Hematopoietic multipotent progenitor cell treated with erythropoietin and hydrocortisone succinate and interleukin-3 and kit ligand, for 8 days (in vitro differentiated cells): ENCODE measurements at regions not wholly inside any gene's neighbourhood (a gene's known extent, or its start where the extent isn't known, plus 50 kb on each side); places are given as distances from the start of the nearest gene placed in this dataset.
A peak's percentile ranks its signal among the peaks of the same experiment; 100 is the strongest.

Experiments used
- DNase-seq: peaks from one replicate; pipeline ENCODE4 v3.0.0-alpha.2; 2015

DNA sequence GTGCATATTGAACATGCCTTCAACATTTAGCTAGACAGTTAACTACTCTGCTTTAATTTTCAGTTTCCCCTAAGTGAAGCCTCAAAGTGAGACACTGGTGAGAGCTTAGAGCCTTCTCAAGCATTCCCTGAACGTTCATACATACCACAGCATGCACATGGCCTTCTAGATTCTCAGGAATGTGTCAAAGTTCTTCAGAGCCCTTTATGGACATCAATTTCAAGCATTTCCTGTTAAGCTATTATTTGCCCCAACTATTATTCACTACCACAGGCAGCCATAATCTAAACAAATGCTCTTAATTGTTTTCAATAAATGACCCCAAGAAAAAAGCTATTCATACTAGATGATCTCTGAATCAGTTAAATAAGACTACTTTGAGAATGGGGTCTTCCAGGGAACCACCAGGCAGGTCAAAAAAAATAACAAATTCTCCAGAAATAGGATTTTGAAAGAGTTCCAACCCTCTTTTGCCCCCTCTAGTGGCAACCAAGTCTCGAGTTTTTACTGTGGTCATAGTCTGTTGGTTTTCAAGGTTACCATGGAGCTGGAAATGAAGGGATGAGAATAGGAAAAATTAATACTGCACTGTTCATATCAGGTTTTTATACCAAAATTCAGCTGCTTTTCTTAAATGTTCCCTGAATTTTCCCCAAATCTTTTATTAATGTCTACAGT, 235.4 kb downstream of the RAB28 start:
- DNase-seq, result peak; percentile 1

DNA sequence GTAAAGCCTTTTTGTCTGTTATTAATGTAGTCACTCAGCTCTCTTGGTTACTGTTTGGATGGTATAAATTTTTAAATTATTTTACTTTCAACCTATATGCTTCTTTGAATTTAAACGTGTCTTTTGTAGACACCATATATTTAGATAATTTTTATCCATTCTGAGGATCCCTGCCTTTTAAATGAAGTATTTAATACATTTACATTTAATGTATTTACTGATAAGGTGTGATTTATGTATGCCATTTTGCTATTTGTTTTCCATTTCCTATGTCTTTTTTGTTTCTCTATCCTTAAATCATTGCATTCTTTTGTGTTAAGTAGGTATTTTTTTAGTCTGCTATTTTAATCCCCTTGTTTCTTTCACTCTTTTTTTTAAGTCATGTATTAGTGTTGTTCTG, 238.0 kb downstream of the RAB28 start:
- DNase-seq, result no peak

DNA sequence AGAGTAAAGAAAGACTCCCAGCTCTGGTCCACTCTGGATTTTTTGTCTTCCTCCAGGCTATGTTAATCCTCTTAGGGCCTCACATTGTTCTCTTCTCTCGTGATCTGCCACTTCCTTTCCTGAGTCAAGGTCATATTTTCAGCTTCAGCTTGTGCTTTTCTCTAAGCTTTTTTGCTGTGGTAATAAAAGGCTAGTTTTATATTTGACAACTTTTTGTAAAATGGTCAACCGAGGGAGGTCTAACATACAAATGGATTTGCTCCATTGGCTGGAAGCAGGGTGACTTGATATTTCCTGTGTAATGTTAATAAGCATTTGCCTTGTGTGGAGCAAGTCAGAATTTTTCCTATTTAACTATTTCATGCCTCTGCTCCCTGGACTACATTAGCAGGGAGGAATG, 239.7 kb downstream of the RAB28 start:
- no peak for DNase-seq

DNA sequence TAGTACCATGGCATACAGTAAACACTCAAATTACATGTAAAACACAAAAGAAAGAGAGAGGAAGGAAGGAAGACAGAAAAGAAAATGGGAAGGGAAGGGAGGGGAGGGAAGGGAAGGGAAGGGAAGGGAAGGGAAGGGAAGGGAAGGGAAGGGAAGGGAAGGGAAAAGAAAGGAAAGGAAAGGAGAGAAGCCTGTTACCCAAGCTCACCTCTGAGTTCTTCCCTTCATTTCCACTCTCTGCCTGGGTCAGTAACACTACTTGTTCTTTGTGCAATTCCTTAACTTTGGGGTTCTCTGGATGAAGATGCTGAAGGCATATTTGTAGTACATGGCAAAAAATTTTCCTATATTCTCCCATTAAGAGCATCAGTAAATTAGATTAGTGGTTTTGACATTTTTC, 241.0 kb downstream of the RAB28 start:
- no peak for DNase-seq

DNA sequence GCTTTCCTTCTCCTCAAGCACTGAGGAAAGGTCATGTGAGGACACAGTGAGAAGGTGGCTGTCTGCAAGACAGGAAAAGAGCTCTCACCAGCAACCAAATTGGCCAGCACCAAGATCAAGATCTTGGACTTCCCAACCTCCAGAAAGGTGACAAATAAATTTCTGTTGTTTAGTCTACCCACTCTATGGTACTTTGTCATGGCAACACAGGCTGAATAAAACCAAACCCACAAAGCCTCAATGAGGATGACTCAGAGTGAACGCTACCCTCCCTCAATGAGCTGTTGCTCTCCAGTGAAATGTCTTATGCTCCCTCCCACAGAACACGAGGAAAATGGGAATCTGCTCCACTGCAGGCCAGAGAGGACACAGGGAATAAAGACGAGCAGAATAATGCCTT, 244.1 kb downstream of the RAB28 start:
- DNase-seq, result no peak

DNA sequence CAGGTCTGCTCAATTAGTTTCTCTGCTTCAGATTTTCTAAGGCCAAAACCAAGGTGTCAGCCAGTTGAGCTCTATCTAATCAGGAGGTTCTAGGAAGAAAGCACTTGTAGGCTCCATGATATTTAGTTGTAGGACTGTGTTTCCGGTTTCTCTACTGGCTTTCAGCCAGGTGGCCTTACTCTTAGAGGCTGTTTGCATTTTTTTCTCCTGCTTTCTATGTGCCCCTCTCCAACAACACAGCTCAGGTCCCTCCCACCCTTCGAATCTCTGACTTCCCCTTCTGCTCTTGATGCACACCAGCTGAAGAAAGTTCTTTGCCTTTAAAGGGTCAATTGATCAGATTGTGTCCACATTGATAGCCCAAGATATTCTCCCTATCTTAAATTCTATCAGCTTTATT, 245.2 kb downstream of the RAB28 start:
- no peak for DNase-seq

DNA sequence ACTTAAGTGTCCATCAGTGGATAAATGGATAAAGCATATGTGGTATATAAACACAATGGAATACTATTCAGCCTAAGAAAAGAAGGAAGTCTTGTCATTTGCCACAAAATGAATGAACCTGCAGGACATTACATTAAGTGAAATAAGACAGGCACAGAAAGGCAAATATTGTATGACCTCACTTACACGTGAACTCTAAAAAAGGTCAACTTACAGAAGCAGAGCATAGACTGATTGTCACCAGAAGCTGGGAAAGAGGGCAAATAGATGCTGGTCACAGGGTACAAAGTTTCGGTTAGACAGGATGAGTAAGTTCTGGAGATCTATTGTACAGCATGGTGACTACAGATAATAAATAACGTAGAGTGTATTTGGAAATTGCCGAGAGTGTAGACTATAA, 247.7 kb downstream of the RAB28 start:
- no peak for DNase-seq

DNA sequence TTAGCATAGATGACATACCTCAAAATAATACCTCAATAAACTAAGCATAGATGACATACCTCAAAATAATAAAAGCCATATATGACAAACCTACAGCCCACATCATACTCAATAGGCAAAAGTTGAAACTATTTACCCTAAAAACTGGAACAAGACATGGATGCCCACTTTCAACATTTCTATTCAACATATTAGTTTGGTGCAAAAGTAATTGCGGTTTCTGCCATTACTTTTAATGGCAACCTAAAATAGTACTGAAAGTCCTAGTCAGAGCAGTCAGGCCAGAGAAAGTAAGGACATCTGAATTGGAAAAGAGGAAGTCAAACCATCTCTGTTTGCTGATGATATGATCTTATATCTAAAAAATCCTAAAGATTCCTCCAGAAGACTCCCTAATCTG, 250.4 kb downstream of the RAB28 start:
- no peak for DNase-seq

DNA sequence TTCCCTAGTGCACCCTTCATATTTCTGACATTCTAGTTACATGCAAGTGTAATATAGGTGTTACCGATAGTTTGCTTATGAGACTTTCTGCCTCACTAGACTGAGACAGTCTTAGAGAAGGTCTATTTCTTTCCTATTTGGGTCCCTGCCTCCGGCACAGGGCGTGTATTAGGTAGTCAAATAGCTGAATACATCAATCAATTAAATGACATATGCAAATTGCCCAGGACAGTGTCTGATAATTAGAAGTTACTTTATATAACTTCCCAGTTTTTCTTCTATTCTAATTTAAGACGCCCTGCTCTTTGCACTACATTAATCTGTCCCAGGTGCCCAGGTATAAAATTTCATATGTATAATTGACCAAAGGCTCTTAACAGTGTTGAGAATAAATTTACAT, 264.2 kb downstream of the RAB28 start:
- no peak for DNase-seq

DNA sequence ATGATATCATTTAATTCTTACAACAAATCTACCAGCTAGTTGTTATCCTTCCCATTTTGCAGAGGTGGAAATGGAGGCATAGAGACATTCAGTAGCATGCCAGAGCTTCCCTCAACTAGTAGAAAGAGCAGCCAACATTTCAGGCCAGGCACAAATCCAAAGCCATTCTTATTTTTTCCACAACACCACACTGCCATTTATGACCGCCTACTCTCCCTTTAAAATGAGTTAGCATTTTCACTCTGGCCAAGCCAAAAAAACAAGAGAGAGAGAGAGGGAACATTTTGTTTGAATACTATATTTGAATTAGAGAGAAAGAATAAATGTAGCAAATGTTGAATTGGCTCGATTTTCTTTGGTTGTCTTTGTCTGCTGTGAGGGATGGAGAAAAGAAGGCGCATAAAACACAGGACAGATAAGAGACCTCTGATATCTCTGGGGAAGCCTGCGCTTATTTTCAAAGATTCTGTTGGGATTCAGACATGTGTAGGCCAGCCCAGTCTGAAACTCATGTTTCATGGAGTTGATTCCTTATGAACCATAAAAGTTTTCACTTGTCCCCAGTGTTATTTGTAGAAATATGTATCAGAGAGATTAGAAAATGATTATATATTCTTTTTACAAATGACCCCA, 265.7 kb downstream of the RAB28 start:
- no peak for DNase-seq

DNA sequence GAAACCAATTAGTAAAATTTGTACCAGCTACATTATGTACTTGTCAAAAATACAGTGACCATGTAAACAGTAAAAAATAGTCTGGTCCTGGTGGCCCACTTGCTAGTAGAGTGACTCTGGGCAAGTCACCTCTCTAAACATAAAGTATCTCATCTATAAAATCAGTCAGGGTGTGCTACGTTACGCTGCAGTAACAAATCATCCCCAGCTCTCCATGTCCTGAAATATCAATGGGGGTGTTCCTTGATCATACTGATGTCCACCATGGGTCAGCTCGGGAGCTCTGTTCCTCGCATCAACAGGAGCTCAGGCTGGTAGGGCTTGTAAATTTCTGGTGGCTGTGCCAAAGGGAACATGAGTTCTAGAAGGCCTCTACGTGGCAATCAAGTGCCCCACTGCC, 268.6 kb downstream of the RAB28 start:
- no peak for DNase-seq

DNA sequence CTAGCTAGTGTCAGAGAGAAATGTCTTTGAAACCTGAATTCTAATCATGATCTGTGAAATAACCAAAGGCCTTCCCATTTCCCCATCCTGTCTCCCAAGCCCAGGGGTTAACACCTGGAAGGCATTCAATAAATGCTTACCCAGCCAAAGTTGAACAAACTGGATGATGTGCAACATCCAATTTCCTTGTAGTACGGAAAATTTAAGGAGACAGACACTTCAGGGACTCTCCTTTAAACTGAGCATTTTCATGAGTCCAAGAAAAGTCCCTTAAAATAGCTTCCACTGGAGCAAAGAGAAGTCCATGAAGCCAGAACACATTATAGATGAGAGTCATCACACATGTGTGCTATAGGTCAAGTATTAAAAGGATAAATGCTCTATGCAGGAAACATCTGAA, 271.2 kb downstream of the RAB28 start:
- DNase-seq, result no peak

DNA sequence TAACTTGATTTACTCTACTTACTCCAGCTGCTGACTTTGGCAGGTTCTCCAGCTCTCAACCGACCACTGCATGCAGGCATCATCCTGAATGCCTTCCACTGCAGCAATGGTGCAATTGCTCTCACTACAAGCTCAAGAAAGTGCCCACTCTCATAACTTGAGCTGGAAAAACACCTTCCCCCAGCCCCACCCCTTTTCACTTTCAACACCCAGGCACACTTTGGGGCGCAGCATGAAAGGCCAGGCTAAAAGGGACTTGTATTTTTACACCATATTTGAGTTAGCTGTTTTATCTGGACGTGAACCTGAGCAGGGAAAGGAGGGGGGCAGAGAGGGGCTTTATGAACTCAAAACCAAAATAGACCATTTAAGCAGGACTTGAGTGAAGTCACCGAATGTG, 274.5 kb downstream of the RAB28 start:
- DNase-seq, result no peak

DNA sequence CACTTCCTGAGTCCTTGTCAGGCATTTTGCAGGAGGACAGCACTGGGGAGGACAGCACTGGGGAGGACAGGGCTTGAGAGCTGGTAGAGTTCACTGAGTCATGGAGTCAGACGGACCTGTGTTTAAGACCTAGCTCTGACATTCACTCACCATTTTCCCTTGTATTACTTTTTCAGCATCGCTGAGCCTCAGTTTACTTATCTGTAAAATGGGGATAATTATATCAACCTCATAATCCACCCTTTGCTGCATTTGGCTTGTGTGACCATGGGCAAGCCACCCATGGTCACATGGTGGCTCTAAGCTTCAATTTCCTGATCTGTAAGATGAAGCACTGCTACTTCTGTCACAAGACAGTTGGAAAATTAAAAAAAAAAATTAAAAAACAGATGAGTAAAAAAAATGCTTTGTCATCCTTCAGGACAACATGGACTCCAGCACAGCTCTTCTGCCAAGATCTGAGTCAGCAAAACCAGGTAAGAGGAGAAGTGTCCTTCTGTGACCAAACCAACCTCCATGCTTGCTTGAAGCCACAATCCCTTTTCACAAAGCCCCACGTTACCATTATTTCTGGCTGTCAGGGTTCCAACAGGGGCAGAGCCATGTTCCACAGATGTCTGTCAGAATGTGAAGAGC, 275.5 kb downstream of the RAB28 start:
- DNase-seq, result no peak

DNA sequence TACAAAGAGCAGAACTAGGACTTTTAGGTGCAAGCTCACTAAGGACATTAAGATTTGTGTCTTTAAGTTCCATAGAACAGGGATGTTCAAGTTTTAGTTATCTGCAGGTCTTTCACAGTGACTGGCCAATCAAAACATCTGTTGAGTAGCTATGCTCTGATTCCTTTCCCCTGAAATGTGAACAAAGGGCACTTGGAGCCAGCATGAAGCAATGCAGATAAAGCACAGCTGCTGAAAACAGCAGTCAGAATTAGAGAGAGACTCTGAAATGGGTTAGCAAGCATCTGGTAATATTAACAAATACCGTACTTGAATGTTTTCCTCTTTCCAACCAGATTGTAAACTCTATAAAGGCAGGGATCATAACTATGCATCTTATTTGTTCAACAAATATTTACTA, 276.9 kb downstream of the RAB28 start:
- no peak for DNase-seq

DNA sequence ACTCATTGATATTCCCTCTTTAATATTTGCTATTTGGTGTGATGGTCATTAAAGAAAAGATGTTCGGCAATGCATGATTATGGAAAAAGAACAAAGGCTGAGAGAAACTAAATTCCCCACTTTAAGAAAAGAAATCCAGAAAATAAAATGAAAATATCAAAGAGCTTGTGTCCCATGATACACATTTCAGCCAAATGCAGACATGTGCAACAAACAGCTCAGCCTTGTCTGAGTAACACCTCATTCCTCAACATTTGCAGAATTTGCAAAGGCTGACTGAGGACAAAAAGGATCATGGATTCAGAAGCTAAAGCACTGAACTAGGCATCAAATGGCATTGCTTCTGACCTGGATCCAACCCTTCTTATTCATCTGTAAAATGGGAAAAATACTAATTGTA, 281.0 kb downstream of the RAB28 start:
- no peak for DNase-seq

DNA sequence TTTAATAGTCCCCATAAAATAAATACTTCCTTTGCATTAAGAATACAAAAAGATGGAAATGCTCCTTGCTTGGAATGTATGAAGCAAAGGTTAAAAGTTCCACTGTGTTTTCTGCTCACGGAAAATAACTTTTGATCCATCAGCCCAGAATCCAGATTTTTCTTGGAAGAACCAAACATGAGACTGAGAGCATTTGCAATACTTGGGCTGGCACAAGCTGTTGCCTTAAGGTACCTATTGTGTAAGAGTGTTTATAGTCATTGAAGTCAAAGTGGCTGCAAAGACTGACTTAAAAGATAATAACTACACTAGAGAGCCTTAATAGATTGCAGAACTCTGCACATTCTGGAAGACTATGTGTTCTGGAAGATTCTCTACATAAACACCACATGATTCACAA, 281.4 kb downstream of the RAB28 start:
- no peak for DNase-seq

DNA sequence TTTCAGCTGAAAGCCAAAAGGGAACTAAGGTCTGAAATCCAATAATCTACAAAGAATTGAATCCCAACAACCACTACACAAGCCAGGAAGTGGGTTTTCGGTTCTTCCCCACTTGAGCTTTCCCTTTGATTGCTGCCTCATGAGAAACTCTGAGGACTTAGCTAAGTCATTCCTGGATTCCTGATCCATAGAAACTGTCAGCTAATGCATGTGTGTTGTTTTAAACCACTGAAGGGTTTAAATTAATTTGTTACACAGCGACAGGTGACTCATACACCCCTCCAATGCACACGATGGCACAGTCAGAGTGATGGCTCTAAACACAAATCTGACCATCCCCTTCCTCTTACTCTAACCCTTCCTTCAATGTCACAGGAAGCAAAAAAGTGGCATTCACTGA, 282.9 kb downstream of the RAB28 start:
- DNase-seq, result no peak

DNA sequence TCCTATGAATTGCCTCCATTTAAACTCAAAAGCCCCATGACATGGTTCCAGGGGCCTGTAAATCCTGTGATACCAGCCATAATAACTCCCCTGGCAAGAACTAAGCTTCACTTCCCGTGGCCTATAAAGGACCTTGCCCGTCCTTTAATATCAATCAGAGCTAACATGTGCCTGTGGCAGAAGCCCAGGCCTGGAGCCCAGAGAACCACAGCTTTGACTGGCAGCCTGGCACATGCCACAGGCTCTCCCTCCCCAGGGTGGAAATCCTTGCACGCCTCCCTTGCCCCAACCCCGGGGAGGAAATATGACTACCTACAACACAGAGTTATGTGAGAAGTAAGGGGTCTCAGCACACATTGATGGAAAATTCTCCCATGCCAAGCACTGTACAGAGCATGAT, 287.4 kb downstream of the RAB28 start:
- no peak for DNase-seq

DNA sequence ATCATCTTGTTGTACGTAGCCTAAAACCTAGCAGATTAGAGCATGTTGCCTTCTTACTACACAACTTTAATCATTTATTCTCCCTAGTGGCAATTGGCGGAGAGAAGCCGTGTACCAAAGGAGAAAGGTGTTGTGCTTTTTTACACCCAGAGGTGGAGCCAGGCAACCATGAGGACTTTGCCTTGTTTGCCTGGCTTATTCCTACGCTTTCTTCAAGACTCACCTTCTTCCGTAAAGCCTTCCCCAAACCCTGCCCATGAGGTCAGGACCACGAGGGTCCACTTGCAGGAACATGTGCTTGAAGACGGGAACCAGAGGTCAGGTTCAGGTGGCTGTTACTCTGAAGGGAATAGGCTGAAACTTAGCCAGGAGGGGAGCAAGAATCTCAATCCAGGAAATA, 290.5 kb downstream of the RAB28 start:
- no peak for DNase-seq

DNA sequence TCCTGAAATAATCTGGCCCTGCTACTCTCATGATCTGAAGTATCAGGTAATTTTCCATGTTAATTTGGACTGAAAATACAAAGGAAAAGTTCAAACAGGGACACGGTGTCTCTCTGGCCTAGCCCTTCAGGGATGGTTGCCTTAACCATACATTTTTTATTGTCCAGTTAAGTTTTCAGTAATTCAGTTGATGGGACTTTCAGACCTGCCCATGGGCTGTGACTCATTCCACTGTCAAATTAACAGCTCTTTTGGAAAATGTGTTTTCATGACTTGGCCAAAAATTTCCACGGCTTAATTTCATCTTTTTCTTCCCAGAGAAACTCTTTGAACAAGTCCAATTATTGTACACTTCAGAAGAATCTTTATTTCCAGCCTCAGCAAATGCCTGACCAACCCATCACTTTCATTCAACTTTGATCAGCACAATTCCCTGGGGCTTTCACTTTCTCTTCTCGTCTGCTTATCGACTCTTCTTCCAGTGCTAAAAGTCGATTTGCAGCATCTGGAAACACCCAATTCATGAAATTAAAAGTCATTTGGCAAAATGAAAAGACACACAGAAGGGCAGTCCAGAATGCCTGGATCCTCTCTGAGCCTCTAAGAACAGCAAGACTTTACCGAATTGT, 293.9 kb downstream of the RAB28 start:
- no peak for DNase-seq

DNA sequence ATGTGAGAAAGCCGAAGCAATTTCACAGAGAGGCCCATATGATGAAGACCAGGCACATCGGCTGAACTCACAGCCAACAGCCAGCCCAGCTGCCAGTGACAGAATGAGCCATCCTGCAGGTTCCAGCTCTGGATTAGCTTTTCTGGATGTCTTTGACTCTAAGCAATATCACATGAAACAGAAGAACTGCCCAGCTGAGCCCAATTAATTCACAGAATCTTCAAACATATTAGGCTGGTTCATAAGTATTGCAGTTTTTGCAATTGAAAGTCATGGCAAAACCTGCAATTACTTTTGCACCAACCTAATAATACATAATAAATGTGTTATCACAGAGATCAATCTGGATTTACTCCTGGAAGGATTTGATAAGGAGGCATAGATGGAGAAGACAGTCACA, 299.9 kb downstream of the RAB28 start:
- no peak for DNase-seq

DNA sequence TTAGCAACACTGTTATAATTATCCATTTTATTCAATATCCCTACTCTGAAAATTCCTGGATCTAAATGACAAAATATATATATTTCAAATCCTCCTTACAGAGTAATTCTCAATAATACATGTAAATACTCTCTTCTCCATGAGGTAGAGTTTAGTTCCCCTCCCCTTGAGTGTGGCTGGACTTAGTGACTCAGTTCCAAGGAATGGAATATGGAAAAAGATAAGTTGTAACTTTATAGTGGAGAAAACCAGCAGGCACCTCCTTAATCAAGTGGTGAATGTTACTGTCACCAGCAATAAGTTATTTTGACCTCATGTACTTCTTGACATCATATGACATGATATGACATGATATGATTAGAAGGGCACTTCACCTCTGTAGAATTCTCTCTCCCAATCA, 302.0 kb downstream of the RAB28 start:
- DNase-seq, result no peak

DNA sequence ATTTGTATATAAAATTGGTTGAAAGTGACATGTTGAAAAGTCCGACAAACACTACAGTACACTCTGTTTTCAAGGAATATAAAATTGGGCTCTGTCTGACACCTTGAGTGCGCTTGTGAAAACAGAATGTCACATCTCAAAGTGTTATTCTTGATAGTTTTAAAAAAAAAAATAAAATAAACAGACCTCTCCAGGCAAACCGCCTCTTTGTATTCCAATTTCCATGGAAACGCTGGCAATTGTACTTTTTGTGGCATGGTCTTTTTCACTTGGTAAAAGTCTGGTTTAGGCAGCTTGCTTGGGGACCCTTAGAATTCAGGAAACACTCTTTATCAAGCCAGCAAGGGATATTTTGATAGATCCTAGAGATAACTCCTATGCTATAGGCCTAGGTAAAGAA, 302.5 kb downstream of the RAB28 start:
- DNase-seq, result no peak
